Ishikawa (cell line): ENCODE measurements at regions not wholly inside any gene's neighbourhood (a gene's known extent, or its start where the extent isn't known, plus 50 kb on each side); places are given as distances from the start of the nearest gene placed in this dataset.

Source experiments
- EGR1 ChIP-seq: IDR thresholded peaks from 2 replicates; pipeline ENCODE4 v1.6.1; 2012
- EP300 ChIP-seq: IDR thresholded peaks from 2 replicates; pipeline ENCODE4 v1.6.1; 2012; ENCODE audit warnings: borderline replicate concordance
- FOXM1 ChIP-seq: IDR thresholded peaks from 2 replicates; pipeline ENCODE4 v1.6.1; 2012; ENCODE audit warnings: low read depth, borderline replicate concordance
- NFIC ChIP-seq: IDR thresholded peaks from 2 replicates; pipeline ENCODE4 v1.6.1; 2012
- RAD21 ChIP-seq: IDR thresholded peaks from 2 replicates; pipeline ENCODE4 v1.6.1; 2012; ENCODE audit warnings: low read depth
- REST ChIP-seq: IDR thresholded peaks from 2 replicates; pipeline ENCODE4 v1.6.1; 2012; ENCODE audit warnings: low read depth, mild to moderate bottlenecking
- TAF1 ChIP-seq: IDR thresholded peaks from 2 replicates; pipeline ENCODE4 v1.6.1; 2012; ENCODE audit warnings: low read depth, mild to moderate bottlenecking
- TCF12 ChIP-seq: IDR thresholded peaks from 2 replicates; pipeline ENCODE4 v1.6.1; 2012; ENCODE audit warnings: low read depth
- TEAD4 ChIP-seq: IDR thresholded peaks from 2 replicates; pipeline ENCODE4 v1.6.1; 2012
- ZBTB7A ChIP-seq: IDR thresholded peaks from 2 replicates; pipeline ENCODE4 v1.6.1; 2012; ENCODE audit warnings: low read depth
- TF ChIP-seq, protein P1 (sequence below): IDR thresholded peaks from 2 replicates; pipeline ENCODE4 v1.6.1; 2012

DNA sequence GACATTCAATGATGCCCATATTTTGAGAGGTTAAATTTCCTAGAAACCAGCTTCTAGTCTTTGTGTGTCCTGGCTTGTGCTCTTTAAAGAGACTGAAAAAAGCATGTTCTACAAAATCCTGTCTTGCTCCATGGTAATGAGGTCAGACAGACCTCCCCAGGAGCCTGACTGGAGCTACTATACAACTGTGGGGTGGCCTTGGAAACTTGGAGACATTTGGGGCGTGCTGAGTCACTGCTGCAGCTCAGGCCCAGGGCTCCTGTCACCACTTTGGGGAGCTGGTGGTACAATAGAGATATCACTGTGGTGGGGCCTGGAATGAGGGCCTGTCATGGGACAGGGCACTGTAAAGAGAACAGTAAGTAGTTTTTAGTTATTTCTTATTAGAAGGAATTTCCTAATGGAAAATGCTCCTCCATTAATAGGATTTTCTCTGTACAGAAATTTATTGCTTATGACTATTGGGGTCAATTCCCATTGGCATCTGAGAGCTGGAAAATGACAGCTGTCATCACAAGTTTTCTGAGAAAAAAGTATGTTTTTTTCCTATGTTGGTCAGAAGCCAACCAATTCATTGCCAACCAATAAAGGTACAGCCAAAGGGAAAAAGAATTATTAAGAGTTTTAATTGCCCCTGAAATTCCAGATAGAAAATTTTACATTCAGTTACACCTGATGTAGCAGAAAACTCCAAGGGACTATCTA lies 207.4 kb upstream of the JADE1 start:
- TF ChIP-seq EP300 (no peak), ZBTB7A (no peak), TCF12 (no peak), REST (no peak), TEAD4 (no peak), FOXM1 (no peak), NFIC (no peak), TAF1 (no peak), RAD21 (no peak), EGR1 (no peak)
- TF ChIP-seq, protein P1, sequence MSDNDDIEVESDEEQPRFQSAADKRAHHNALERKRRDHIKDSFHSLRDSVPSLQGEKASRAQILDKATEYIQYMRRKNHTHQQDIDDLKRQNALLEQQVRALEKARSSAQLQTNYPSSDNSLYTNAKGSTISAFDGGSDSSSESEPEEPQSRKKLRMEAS, result no peak
